GM23338 (cell line): ENCODE measurements at regions not wholly inside any gene's neighbourhood (a gene's known extent, or its start where the extent isn't known, plus 50 kb on each side); places are given as distances from the start of the nearest gene placed in this dataset.

Source experiments
- ATAC-seq: fragments of 200-7000 bp; cut with Tn5 transposase; 3 replicates; pipeline ENCODE4 v1.9.1; 2020
- DNase-seq: peaks from one replicate; pipeline ENCODE4 v3.0.0-alpha.2; 2015; ENCODE audit warnings: low spot score
- H2AFZ ChIP-seq: fragments of 200-600 bp; sonication (generic); 2 replicates; pipeline ENCODE4 v1.8.0; 2016; ENCODE audit warnings: antibody characterized with exemption, mild to moderate bottlenecking, moderate library complexity
- H3F3A ChIP-seq: fragments of 200-600 bp; sonication (generic); replicated peaks from 2 replicates; pipeline ENCODE4 v1.8.0; 2017; ENCODE audit warnings: antibody characterized with exemption, mixed run types, low read depth
- H3K27ac ChIP-seq: fragments of 200-600 bp; sonication (generic); 2 replicates; pipeline ENCODE4 v1.6.1; 2016; ENCODE audit warnings: low read depth
- H3K27me3 ChIP-seq: fragments of 200-600 bp; sonication (generic); 2 replicates; pipeline ENCODE4 v1.8.0; 2016; ENCODE audit warnings: mild to moderate bottlenecking, mixed run types, moderate library complexity; ENCODE audit not compliant: insufficient read depth
- H3K36me3 ChIP-seq: fragments of 200-600 bp; sonication (generic); 2 replicates; pipeline ENCODE4 v1.8.0; 2016; ENCODE audit warnings: mild to moderate bottlenecking; ENCODE audit not compliant: insufficient read depth
- H3K4me1 ChIP-seq: fragments of 200-600 bp; sonication (generic); 2 replicates; pipeline ENCODE4 v1.8.0; 2016; ENCODE audit warnings: mild to moderate bottlenecking, moderate library complexity; ENCODE audit not compliant: insufficient read depth
- H3K4me2 ChIP-seq: fragments of 200-600 bp; sonication (generic); 2 replicates; pipeline ENCODE4 v1.7.1; 2017; ENCODE audit warnings: mixed run types
- H3K4me3 ChIP-seq: fragments of 200-600 bp; sonication (generic); 2 replicates; pipeline ENCODE4 v1.6.1; 2016; ENCODE audit warnings: mixed run types
- H3K79me2 ChIP-seq: fragments of 200-600 bp; sonication (generic); replicated peaks from 2 replicates; pipeline ENCODE4 v1.8.0; 2017; ENCODE audit warnings: mild to moderate bottlenecking; ENCODE audit not compliant: insufficient read depth
- H3K9me2 ChIP-seq: fragments of 200-600 bp; sonication (generic); 2 replicates; pipeline ENCODE4 v1.8.0; 2017; ENCODE audit not compliant: insufficient read depth
- H4K20me1 ChIP-seq: fragments of 200-600 bp; sonication (generic); replicated peaks from 2 replicates; pipeline ENCODE4 v1.8.0; 2017; ENCODE audit warnings: mild to moderate bottlenecking; ENCODE audit not compliant: insufficient read depth
- H3K27ac Mint-ChIP-seq: 2 replicates; pipeline ENCODE4 v1.8.0; 2020; ENCODE audit warnings: inconsistent platforms, mild to moderate bottlenecking, moderate library complexity, mixed read lengths
- H3K27me3 Mint-ChIP-seq: 3 replicates; pipeline ENCODE4 v1.8.0; 2022; ENCODE audit warnings: low read depth, mild to moderate bottlenecking, moderate library complexity, mixed read lengths, inconsistent platforms; ENCODE audit not compliant: insufficient read depth, poor library complexity
- H3K36me3 Mint-ChIP-seq: 3 replicates; pipeline ENCODE4 v1.8.0; 2021; ENCODE audit warnings: low read depth, mild to moderate bottlenecking, inconsistent platforms, moderate library complexity, mixed read lengths
- H3K4me1 Mint-ChIP-seq: 3 replicates; pipeline ENCODE4 v1.8.0; 2020; ENCODE audit warnings: mild to moderate bottlenecking, inconsistent platforms, mixed read lengths
- H3K4me3 Mint-ChIP-seq: 3 replicates; pipeline ENCODE4 v1.8.0; 2021; ENCODE audit warnings: moderate library complexity, mild to moderate bottlenecking, inconsistent platforms, mixed read lengths
- H3K9me3 Mint-ChIP-seq: 3 replicates; pipeline ENCODE4 v1.8.0; 2020; ENCODE audit warnings: moderate library complexity, mild to moderate bottlenecking, inconsistent platforms, mixed read lengths
- EZH2 ChIP-seq: fragments of 200-600 bp; sonication (generic); IDR thresholded peaks from one replicate; pipeline ENCODE4 v1.8.0; 2017; ENCODE audit warnings: antibody characterized with exemption, mild to moderate bottlenecking, low read depth; ENCODE audit not compliant: unreplicated experiment
- EZH2phosphoT487 ChIP-seq: fragments of 200-600 bp; sonication (generic); IDR thresholded peaks from one replicate; pipeline ENCODE4 v1.8.1; 2018; ENCODE audit warnings: antibody characterized with exemption; ENCODE audit not compliant: unreplicated experiment
- JUNB ChIP-seq: IDR thresholded peaks from one replicate; pipeline ENCODE4 v1.6.1; 2016; ENCODE audit warnings: antibody characterized with exemption; ENCODE audit not compliant: unreplicated experiment
- NANOG ChIP-seq: IDR thresholded peaks from 2 replicates; pipeline ENCODE4 v1.6.1; 2016; ENCODE audit warnings: antibody characterized with exemption, borderline replicate concordance
- POLR2AphosphoS5 ChIP-seq: IDR thresholded peaks from 2 replicates; pipeline ENCODE4 v1.6.1; 2016; ENCODE audit warnings: antibody characterized with exemption, low read depth
- STAT1 ChIP-seq: IDR thresholded peaks from one replicate; pipeline ENCODE4 v1.6.1; 2016; ENCODE audit warnings: antibody characterized with exemption; ENCODE audit not compliant: unreplicated experiment
- ZNF114 ChIP-seq: fragments of 250-450 bp; sonication (Bioruptor Pico); IDR thresholded peaks from 2 replicates; pipeline ENCODE4 v1.5.0; 2020; ENCODE audit warnings: mild to moderate bottlenecking, moderate library complexity
- TF ChIP-seq, protein P1 (sequence below), 2 experiments: fragments of 200-600 bp in 1 of 2; sonication (generic) in 1 of 2; conservative IDR thresholded peaks; 2 replicates each; pipeline versions ENCODE4 v1.5.1 to v1.6.1; 2016 to 2017; ENCODE audit warnings: antibody characterized with exemption in 2 of 2, low read depth in 2 of 2, mild to moderate bottlenecking in 2 of 2, moderate library complexity in 1 of 2
- TF ChIP-seq, protein P2 (sequence below): fragments of 250-450 bp; sonication (Bioruptor Pico); IDR thresholded peaks from 2 replicates; pipeline ENCODE4 v1.5.0; 2020; ENCODE audit warnings: mild to moderate bottlenecking, moderate library complexity
- TF ChIP-seq, protein P3 (sequence below): IDR thresholded peaks from 2 replicates; pipeline ENCODE4 v1.6.1; 2016; ENCODE audit warnings: antibody characterized with exemption

DNA sequence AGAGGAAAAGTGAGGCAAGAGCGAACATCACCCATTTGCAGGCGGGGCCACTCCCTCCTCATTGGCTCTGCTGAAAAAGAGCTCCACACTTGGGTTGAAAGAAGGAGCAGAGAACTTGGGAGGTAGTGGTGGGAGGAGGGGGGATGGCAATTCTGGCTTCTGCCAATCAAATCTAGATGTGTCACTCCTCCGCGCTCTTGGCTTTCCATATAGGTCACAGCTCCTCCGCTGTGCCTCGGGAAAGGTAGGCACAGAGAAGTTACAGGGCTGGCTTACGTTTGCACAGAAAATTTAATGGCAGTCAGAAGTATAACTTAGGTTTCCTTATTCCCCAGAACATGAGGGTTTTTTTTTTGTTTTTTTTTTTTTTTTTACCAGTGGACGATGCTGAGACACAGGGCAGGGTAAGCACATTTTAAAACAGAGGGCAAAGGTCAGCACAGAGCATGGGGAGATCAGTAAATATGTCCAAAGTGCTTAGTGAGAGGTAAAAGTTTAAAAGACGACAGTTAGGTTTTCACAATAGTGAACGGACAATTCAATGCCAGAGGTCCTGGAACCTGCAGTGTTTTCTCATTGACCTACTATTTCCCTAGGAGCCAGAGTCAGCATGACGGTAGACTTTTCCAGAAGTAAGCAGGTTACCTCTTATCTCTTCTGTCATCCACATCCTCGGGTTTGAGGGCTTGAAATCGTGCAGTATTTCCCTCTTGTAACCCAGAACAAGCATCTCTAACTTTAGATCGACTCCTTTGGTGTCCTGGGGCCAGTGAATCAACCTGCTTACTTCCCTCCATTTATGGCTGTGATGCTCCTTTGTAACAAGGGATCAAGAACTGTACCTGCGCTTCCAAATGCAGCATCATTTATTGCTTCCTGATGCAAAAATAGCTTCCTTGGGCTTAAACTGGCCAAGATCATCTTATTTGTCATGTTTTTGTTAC, 258.9 kb upstream of the PROX1 start:
- peaks cover 4% of the 10 kb centered on the region; the same call in 1 of the 2 replicates for H3K4me1 ChIP-seq
- Mint-ChIP-seq H3K27me3 (peaks cover 2% of the 10 kb centered on the region), H3K27ac (no peak overlapping the region), H3K9me3 (peaks cover 5% of the 10 kb centered on the region; the same call in 1 of the 3 replicates), H3K36me3 (no peaks in the 10 kb centered on the region), H3K4me3 (no peak overlapping the region), H3K4me1 (peaks cover 4% of the 10 kb centered on the region; the same call in 1 of the 3 replicates)
- H3K36me3 ChIP-seq: no peaks in the 10 kb centered on the region
- DNase-seq (no peak), ATAC-seq (no peak)
- H3K9me2 ChIP-seq: peaks cover 4% of the 10 kb centered on the region; the same call in 1 of the 2 replicates
- H3K27ac ChIP-seq: no peak overlapping the region
- no peak overlapping the region; the same call in 1 of the 2 replicates for H2AFZ ChIP-seq
- no peak overlapping the region for H3K4me3 ChIP-seq
- H3F3A ChIP-seq: no peaks in the 10 kb centered on the region
- H4K20me1 ChIP-seq: no peaks in the 10 kb centered on the region
- H3K27me3 ChIP-seq: no peaks in the 10 kb centered on the region
- H3K4me2 ChIP-seq: no peak overlapping the region
- TF ChIP-seq, protein P1, sequence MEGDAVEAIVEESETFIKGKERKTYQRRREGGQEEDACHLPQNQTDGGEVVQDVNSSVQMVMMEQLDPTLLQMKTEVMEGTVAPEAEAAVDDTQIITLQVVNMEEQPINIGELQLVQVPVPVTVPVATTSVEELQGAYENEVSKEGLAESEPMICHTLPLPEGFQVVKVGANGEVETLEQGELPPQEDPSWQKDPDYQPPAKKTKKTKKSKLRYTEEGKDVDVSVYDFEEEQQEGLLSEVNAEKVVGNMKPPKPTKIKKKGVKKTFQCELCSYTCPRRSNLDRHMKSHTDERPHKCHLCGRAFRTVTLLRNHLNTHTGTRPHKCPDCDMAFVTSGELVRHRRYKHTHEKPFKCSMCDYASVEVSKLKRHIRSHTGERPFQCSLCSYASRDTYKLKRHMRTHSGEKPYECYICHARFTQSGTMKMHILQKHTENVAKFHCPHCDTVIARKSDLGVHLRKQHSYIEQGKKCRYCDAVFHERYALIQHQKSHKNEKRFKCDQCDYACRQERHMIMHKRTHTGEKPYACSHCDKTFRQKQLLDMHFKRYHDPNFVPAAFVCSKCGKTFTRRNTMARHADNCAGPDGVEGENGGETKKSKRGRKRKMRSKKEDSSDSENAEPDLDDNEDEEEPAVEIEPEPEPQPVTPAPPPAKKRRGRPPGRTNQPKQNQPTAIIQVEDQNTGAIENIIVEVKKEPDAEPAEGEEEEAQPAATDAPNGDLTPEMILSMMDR (conservative IDR thresholded peaks at IDR 0.05; ENCODE audit: low read depth in 2 of 2): no peak
- TF ChIP-seq JUNB (no peak), ZNF114 (no peak), STAT1 (no peak), EZH2 (no peak), POLR2AphosphoS5 (no peak), NANOG (no peak), EZH2phosphoT487 (no peak)
- TF ChIP-seq, protein P2, sequence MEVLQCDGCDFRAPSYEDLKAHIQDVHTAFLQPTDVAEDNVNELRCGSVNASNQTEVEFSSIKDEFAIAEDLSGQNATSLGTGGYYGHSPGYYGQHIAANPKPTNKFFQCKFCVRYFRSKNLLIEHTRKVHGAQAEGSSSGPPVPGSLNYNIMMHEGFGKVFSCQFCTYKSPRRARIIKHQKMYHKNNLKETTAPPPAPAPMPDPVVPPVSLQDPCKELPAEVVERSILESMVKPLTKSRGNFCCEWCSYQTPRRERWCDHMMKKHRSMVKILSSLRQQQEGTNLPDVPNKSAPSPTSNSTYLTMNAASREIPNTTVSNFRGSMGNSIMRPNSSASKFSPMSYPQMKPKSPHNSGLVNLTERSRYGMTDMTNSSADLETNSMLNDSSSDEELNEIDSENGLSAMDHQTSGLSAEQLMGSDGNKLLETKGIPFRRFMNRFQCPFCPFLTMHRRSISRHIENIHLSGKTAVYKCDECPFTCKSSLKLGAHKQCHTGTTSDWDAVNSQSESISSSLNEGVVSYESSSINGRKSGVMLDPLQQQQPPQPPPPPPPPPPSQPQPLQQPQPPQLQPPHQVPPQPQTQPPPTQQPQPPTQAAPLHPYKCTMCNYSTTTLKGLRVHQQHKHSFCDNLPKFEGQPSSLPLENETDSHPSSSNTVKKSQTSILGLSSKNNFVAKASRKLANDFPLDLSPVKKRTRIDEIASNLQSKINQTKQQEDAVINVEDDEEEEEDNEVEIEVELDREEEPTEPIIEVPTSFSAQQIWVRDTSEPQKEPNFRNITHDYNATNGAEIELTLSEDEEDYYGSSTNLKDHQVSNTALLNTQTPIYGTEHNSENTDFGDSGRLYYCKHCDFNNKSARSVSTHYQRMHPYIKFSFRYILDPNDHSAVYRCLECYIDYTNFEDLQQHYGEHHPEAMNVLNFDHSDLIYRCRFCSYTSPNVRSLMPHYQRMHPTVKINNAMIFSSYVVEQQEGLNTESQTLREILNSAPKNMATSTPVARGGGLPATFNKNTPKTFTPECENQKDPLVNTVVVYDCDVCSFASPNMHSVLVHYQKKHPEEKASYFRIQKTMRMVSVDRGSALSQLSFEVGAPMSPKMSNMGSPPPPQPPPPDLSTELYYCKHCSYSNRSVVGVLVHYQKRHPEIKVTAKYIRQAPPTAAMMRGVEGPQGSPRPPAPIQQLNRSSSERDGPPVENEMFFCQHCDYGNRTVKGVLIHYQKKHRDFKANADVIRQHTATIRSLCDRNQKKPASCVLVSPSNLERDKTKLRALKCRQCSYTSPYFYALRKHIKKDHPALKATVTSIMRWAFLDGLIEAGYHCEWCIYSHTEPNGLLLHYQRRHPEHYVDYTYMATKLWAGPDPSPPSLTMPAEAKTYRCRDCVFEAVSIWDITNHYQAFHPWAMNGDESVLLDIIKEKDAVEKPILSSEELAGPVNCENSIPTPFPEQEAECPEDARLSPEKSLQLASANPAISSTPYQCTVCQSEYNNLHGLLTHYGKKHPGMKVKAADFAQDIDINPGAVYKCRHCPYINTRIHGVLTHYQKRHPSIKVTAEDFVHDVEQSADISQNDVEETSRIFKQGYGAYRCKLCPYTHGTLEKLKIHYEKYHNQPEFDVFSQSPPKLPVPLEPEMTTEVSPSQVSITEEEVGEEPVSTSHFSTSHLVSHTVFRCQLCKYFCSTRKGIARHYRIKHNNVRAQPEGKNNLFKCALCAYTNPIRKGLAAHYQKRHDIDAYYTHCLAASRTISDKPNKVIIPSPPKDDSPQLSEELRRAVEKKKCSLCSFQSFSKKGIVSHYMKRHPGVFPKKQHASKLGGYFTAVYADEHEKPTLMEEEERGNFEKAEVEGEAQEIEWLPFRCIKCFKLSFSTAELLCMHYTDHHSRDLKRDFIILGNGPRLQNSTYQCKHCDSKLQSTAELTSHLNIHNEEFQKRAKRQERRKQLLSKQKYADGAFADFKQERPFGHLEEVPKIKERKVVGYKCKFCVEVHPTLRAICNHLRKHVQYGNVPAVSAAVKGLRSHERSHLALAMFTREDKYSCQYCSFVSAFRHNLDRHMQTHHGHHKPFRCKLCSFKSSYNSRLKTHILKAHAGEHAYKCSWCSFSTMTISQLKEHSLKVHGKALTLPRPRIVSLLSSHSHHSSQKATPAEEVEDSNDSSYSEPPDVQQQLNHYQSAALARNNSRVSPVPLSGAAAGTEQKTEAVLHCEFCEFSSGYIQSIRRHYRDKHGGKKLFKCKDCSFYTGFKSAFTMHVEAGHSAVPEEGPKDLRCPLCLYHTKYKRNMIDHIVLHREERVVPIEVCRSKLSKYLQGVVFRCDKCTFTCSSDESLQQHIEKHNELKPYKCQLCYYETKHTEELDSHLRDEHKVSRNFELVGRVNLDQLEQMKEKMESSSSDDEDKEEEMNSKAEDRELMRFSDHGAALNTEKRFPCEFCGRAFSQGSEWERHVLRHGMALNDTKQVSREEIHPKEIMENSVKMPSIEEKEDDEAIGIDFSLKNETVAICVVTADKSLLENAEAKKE: no peak
- TF ChIP-seq, protein P3, sequence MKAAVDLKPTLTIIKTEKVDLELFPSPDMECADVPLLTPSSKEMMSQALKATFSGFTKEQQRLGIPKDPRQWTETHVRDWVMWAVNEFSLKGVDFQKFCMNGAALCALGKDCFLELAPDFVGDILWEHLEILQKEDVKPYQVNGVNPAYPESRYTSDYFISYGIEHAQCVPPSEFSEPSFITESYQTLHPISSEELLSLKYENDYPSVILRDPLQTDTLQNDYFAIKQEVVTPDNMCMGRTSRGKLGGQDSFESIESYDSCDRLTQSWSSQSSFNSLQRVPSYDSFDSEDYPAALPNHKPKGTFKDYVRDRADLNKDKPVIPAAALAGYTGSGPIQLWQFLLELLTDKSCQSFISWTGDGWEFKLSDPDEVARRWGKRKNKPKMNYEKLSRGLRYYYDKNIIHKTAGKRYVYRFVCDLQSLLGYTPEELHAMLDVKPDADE: no peak
- H3K79me2 ChIP-seq: no peaks in the 10 kb centered on the region
